ENCODE measurements at regions not wholly inside any gene's neighbourhood (a gene's known extent, or its start where the extent isn't known, plus 50 kb on each side); places are given as distances from the start of the nearest gene placed in this dataset.

DNA sequence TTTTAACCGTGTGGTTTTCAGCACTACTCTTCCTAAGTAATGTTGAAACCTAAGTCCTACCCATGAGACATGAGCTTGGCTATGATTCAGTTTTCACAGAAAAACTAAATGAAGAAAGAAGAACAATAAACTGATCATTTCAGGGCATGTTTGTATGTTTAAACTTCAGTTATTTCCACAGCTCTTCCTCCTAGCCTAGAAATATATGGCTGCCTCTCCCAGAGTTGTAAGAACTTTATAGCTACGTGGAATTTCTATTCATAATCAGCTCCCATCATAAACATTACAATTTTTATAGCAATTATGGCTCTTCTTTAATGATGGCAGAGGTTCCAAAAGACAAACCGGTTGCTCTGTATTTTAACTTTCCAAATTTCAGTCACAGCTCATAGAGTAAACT is 314.7 kb upstream of the ADAMTSL1 start:
- TF ChIP-seq, protein P1, sequence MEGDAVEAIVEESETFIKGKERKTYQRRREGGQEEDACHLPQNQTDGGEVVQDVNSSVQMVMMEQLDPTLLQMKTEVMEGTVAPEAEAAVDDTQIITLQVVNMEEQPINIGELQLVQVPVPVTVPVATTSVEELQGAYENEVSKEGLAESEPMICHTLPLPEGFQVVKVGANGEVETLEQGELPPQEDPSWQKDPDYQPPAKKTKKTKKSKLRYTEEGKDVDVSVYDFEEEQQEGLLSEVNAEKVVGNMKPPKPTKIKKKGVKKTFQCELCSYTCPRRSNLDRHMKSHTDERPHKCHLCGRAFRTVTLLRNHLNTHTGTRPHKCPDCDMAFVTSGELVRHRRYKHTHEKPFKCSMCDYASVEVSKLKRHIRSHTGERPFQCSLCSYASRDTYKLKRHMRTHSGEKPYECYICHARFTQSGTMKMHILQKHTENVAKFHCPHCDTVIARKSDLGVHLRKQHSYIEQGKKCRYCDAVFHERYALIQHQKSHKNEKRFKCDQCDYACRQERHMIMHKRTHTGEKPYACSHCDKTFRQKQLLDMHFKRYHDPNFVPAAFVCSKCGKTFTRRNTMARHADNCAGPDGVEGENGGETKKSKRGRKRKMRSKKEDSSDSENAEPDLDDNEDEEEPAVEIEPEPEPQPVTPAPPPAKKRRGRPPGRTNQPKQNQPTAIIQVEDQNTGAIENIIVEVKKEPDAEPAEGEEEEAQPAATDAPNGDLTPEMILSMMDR (conservative IDR thresholded peaks at IDR 0.05; ENCODE audit: low read depth, low read length) = no peak
- TF ChIP-seq EZH2 (IDR thresholded peaks at IDR 0.05; ENCODE audit: low read length, unreplicated experiment) (no peak), EZH2phosphoT487 (IDR thresholded peaks at IDR 0.05; ENCODE audit: borderline replicate concordance, low read length) (no peak)
